ENCODE measurements at regions not wholly inside any gene's neighbourhood (a gene's known extent, or its start where the extent isn't known, plus 50 kb on each side); places are given as distances from the start of the nearest gene placed in this dataset.

GRCh38 chr11:112837162-112837826 is 123.9 kb upstream of the NCAM1 start:
- no peak overlapping the region for H3K4me3 Mint-ChIP-seq
- H3K9me3 Mint-ChIP-seq = peaks cover 0 to 8% (median 3%) of the 10 kb centered on the region in 7 donors
- peaks cover 0 to 5% (median 4%) of the 10 kb centered on the region in 3 donors for H3K27me3 Mint-ChIP-seq
- H3K4me1 Mint-ChIP-seq = no peaks in the 10 kb centered on the region
- DNase-seq (no peak), ATAC-seq (ENCODE audit: low read depth in 2 of 2) (no peak)
- H3K36me3 Mint-ChIP-seq = no peaks in the 10 kb centered on the region
- H3K27ac Mint-ChIP-seq = no peak overlapping the region

- ATAC-seq (ENCODE audit: low read depth in 2 of 2) = no peak
- no peak overlapping the region for H3K27ac Mint-ChIP-seq
Measured at GRCh38 chr11:112839051-112839450, 122.2 kb upstream of the NCAM1 start.

GRCh38 chr11:112841729-112842128 is 119.5 kb upstream of the NCAM1 start:
- no peaks in the 10 kb centered on the region for H3K4me1 Mint-ChIP-seq
- peaks cover 0 to 8% (median 0%) of the 10 kb centered on the region in 7 donors for H3K9me3 Mint-ChIP-seq
- peaks cover 0 to 5% (median 4%) of the 10 kb centered on the region in 3 donors for H3K27me3 Mint-ChIP-seq
- ATAC-seq (ENCODE audit: low read depth in 2 of 2) (no peak), DNase-seq (no peak)
- H3K4me3 Mint-ChIP-seq = no peak overlapping the region
- H3K27ac Mint-ChIP-seq = no peak overlapping the region
- no peaks in the 10 kb centered on the region for H3K36me3 Mint-ChIP-seq

More at GRCh38 chr11:112839051-112839450, 122.2 kb upstream of the NCAM1 start:
- no peaks in the 10 kb centered on the region for H3K4me1 Mint-ChIP-seq
- H3K4me3 Mint-ChIP-seq = no peak overlapping the region
- H3K27me3 Mint-ChIP-seq = peaks cover 0 to 5% (median 4%) of the 10 kb centered on the region in 3 donors
- H3K9me3 Mint-ChIP-seq = peaks cover 0 to 8% (median 0%) of the 10 kb centered on the region in 7 donors
- H3K36me3 Mint-ChIP-seq = no peaks in the 10 kb centered on the region
- DNase-seq = no peak

- H3K4me3 Mint-ChIP-seq = no peak overlapping the region
- peaks cover 0 to 8% (median 0%) of the 10 kb centered on the region in 7 donors for H3K9me3 Mint-ChIP-seq
- ATAC-seq (ENCODE audit: low read depth in 2 of 2) (no peak), DNase-seq (no peak)
- H3K27ac Mint-ChIP-seq = no peak overlapping the region
- H3K4me1 Mint-ChIP-seq = no peaks in the 10 kb centered on the region
- no peaks in the 10 kb centered on the region for H3K36me3 Mint-ChIP-seq
- H3K27me3 Mint-ChIP-seq = peaks cover 0 to 5% (median 4%) of the 10 kb centered on the region in 3 donors
Measured at GRCh38 chr11:112842151-112842550, 119.1 kb upstream of the NCAM1 start.

GRCh38 chr11:112844517-112844916 is 116.7 kb upstream of the NCAM1 start:
- no peaks in the 10 kb centered on the region for H3K36me3 Mint-ChIP-seq
- no peaks in the 10 kb centered on the region for H3K4me1 Mint-ChIP-seq
- H3K9me3 Mint-ChIP-seq = peaks cover 0 to 13% (median 2%) of the 10 kb centered on the region in 7 donors
- H3K27ac Mint-ChIP-seq = no peak overlapping the region
- ATAC-seq (ENCODE audit: low read depth in 2 of 2) (no peak), DNase-seq (no peak)
- peaks cover 0 to 5% (median 4%) of the 10 kb centered on the region in 3 donors for H3K27me3 Mint-ChIP-seq
- H3K4me3 Mint-ChIP-seq = no peak overlapping the region

- Mint-ChIP-seq H3K36me3 (no peaks in the 10 kb centered on the region), H3K27me3 (peaks cover 6 to 9% (median 7%) of the 10 kb centered on the region in 3 donors), H3K9me3 (peaks cover 0 to 10% (median 2%) of the 10 kb centered on the region in 7 donors), H3K4me3 (no peak overlapping the region), H3K4me1 (no peaks in the 10 kb centered on the region), H3K27ac (no peak overlapping the region)
- ATAC-seq (ENCODE audit: low read depth in 2 of 2) = no peak
- no peak for DNase-seq
Measured at GRCh38 chr11:112847568-112847967, 113.7 kb upstream of the NCAM1 start.

- peaks cover 2 to 20% (median 3%) of the 10 kb centered on the region in 7 donors for H3K9me3 Mint-ChIP-seq
- ATAC-seq (ENCODE audit: low read depth in 2 of 2) (no peak), DNase-seq (no peak)
- H3K27ac Mint-ChIP-seq = peak overlapping the region in 1 of 6 donors; percentile 23
- H3K4me1 Mint-ChIP-seq = no peaks in the 10 kb centered on the region
- no peaks in the 10 kb centered on the region for H3K36me3 Mint-ChIP-seq
- no peak overlapping the region for H3K4me3 Mint-ChIP-seq
- peaks cover 7 to 17% (median 7%) of the 10 kb centered on the region in 3 donors for H3K27me3 Mint-ChIP-seq
Measured at GRCh38 chr11:112852143-112852866, 108.9 kb upstream of the NCAM1 start.

- DNase-seq (no peak), ATAC-seq (ENCODE audit: low read depth in 2 of 2) (no peak)
- Mint-ChIP-seq H3K36me3 (no peaks in the 10 kb centered on the region), H3K4me1 (no peaks in the 10 kb centered on the region), H3K27ac (no peak overlapping the region), H3K4me3 (no peak overlapping the region), H3K9me3 (peaks cover 8 to 23% (median 12%) of the 10 kb centered on the region in 7 donors), H3K27me3 (peaks cover 7 to 17% (median 10%) of the 10 kb centered on the region in 3 donors)
Measured at GRCh38 chr11:112856133-112856532, 105.1 kb upstream of the NCAM1 start.

- H3K27ac Mint-ChIP-seq = no peak overlapping the region
- no peak overlapping the region for H3K4me3 Mint-ChIP-seq
- no peak for ATAC-seq (ENCODE audit: low read depth in 2 of 2)
- H3K36me3 Mint-ChIP-seq = no peaks in the 10 kb centered on the region
- H3K4me1 Mint-ChIP-seq = no peaks in the 10 kb centered on the region
- no peak for DNase-seq
- peaks cover 9 to 23% (median 12%) of the 10 kb centered on the region in 7 donors for H3K9me3 Mint-ChIP-seq
- peaks cover 7 to 17% (median 10%) of the 10 kb centered on the region in 3 donors for H3K27me3 Mint-ChIP-seq
Measured at GRCh38 chr11:112856591-112856990, 104.6 kb upstream of the NCAM1 start.

GRCh38 chr11:112858289-112859023 is 102.8 kb upstream of the NCAM1 start:
- peaks cover 14 to 41% (median 21%) of the 10 kb centered on the region in 7 donors for H3K9me3 Mint-ChIP-seq
- no peaks in the 10 kb centered on the region for H3K36me3 Mint-ChIP-seq
- ATAC-seq (ENCODE audit: low read depth in 2 of 2) (no peak), DNase-seq (no peak)
- peaks cover 0 to 8% (median 4%) of the 10 kb centered on the region in 3 donors for H3K27me3 Mint-ChIP-seq
- peak overlapping the region in 1 of 6 donors; percentile 2 for H3K27ac Mint-ChIP-seq
- no peaks in the 10 kb centered on the region for H3K4me1 Mint-ChIP-seq
- no peak overlapping the region for H3K4me3 Mint-ChIP-seq

GRCh38 chr11:112859787-112860186 is 101.4 kb upstream of the NCAM1 start:
- H3K27ac Mint-ChIP-seq = no peak overlapping the region
- peaks cover 14 to 41% (median 21%) of the 10 kb centered on the region in 7 donors for H3K9me3 Mint-ChIP-seq
- H3K36me3 Mint-ChIP-seq = no peaks in the 10 kb centered on the region
- peaks cover 0 to 8% (median 4%) of the 10 kb centered on the region in 3 donors for H3K27me3 Mint-ChIP-seq
- ATAC-seq (ENCODE audit: low read depth in 2 of 2) (no peak), DNase-seq (no peak)
- no peak overlapping the region for H3K4me3 Mint-ChIP-seq
- H3K4me1 Mint-ChIP-seq = no peaks in the 10 kb centered on the region

- Mint-ChIP-seq H3K4me3 (no peak overlapping the region), H3K27ac (no peak overlapping the region), H3K4me1 (no peaks in the 10 kb centered on the region), H3K9me3 (peaks cover 13 to 41% (median 20%) of the 10 kb centered on the region in 7 donors), H3K27me3 (peaks cover 0 to 6% (median 2%) of the 10 kb centered on the region in 3 donors), H3K36me3 (no peaks in the 10 kb centered on the region)
- DNase-seq = no peak
- ATAC-seq (ENCODE audit: low read depth in 2 of 2) = no peak
Measured at GRCh38 chr11:112861356-112861755, 99.9 kb upstream of the NCAM1 start.

- H3K9me3 Mint-ChIP-seq = peaks cover 10 to 41% (median 20%) of the 10 kb centered on the region in 7 donors
- H3K4me1 Mint-ChIP-seq = no peaks in the 10 kb centered on the region
- DNase-seq (no peak), ATAC-seq (ENCODE audit: low read depth in 2 of 2) (no peak)
- no peak overlapping the region for H3K4me3 Mint-ChIP-seq
- H3K27me3 Mint-ChIP-seq = peaks cover 0 to 4% (median 0%) of the 10 kb centered on the region in 3 donors
- no peak overlapping the region for H3K27ac Mint-ChIP-seq
- H3K36me3 Mint-ChIP-seq = no peaks in the 10 kb centered on the region
Measured at GRCh38 chr11:112863305-112863704, 97.9 kb upstream of the NCAM1 start.

Data from naive B cell (primary cell).